Tibial nerve (tissue), 4 donors: ENCODE measurements at regions not wholly inside any gene's neighbourhood (a gene's known extent, or its start where the extent isn't known, plus 50 kb on each side); places are given as distances from the start of the nearest gene placed in this dataset.

Experiments
- DNase-seq, 2 donors: peaks; one replicate each; pipeline ENCODE4 v3.0.0-alpha.2; 2019; ENCODE audit warnings: low spot score in 2 of 2
- H3K27ac ChIP-seq, 4 donors: fragments of 200-600 bp; sonication (generic) in 3 of 4; one replicate each; pipeline ENCODE4 v1.5.1; 2017 to 2019; ENCODE audit warnings: mild to moderate bottlenecking in 1 of 4
- H3K27me3 ChIP-seq, 2 donors: fragments of 200-600 bp; sonication (generic) in 1 of 2; one replicate each; pipeline versions ENCODE4 v1.5.1 to v1.6.0; 2017 to 2019
- H3K36me3 ChIP-seq, 3 donors: fragments of 200-600 bp; sonication (generic); one replicate each; pipeline ENCODE4 v1.5.1; 2018 to 2019
- H3K4me1 ChIP-seq, 4 donors: fragments of 200-600 bp; sonication (generic) in 3 of 4; one replicate each; pipeline ENCODE4 v1.5.1; 2017 to 2019
- H3K4me3 ChIP-seq, 4 donors: fragments of 200-600 bp; sonication (generic) in 3 of 4; one replicate each; pipeline ENCODE4 v1.5.1; 2017 to 2019; ENCODE audit warnings: mild to moderate bottlenecking in 1 of 4, moderate library complexity in 1 of 4
- H3K9me3 ChIP-seq, 4 donors: fragments of 200-600 bp; sonication (generic) in 3 of 4; one replicate each; pipeline ENCODE4 v1.5.1; 2017 to 2019
- EP300 ChIP-seq, 2 donors: sonication (generic); formaldehyde crosslinking; IDR thresholded peaks; one replicate each; pipeline ENCODE4 v1.6.1; 2017; ENCODE audit warnings: antibody characterized with exemption in 2 of 2, mild to moderate bottlenecking in 1 of 2
- POLR2A ChIP-seq, 2 donors: fragments of 450-650 bp; IDR thresholded peaks; one replicate each; pipeline ENCODE4 v1.6.1; 2017; ENCODE audit warnings: antibody characterized with exemption in 2 of 2, mild to moderate bottlenecking in 2 of 2, moderate library complexity in 2 of 2
- WGBS, 2 donors: methylation state at CpG; one replicate each; pipeline ENCODE4 v1.1.5; 2018; 5-methylcytosine and 5-hydroxymethylcytosine counted together
- TF ChIP-seq, protein P1 (sequence below), 5 experiments: fragments of 200-600 bp in 3 of 5; fragments of 450-650 bp in 2 of 5; sonication (generic) in 3 of 5; IDR thresholded peaks; one replicate each; pipeline ENCODE4 v1.5.1; 2016 to 2019; ENCODE audit warnings: antibody characterized with exemption in 5 of 5, mild to moderate bottlenecking in 3 of 5, moderate library complexity in 2 of 5

- no peak for DNase-seq
- TF ChIP-seq, protein P1, sequence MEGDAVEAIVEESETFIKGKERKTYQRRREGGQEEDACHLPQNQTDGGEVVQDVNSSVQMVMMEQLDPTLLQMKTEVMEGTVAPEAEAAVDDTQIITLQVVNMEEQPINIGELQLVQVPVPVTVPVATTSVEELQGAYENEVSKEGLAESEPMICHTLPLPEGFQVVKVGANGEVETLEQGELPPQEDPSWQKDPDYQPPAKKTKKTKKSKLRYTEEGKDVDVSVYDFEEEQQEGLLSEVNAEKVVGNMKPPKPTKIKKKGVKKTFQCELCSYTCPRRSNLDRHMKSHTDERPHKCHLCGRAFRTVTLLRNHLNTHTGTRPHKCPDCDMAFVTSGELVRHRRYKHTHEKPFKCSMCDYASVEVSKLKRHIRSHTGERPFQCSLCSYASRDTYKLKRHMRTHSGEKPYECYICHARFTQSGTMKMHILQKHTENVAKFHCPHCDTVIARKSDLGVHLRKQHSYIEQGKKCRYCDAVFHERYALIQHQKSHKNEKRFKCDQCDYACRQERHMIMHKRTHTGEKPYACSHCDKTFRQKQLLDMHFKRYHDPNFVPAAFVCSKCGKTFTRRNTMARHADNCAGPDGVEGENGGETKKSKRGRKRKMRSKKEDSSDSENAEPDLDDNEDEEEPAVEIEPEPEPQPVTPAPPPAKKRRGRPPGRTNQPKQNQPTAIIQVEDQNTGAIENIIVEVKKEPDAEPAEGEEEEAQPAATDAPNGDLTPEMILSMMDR (IDR thresholded peaks at IDR 0.05), result no peak
- TF ChIP-seq POLR2A (IDR thresholded peaks at IDR 0.05), result no peak
- no peak for TF ChIP-seq EP300 (IDR thresholded peaks at IDR 0.05)
- Histone ChIP-seq H3K36me3 (no peaks in the 10 kb centered on the region), H3K4me3 (no peak overlapping the region), H3K9me3 (no peaks in the 10 kb centered on the region), H3K4me1 (peaks cover 0 to 4% (median 0%) of the 10 kb centered on the region in 4 donors), H3K27ac (no peak overlapping the region), H3K27me3 (no peaks in the 10 kb centered on the region)
- 88 to 92% methylated on average over 6 of the region's 6 CpGs for WGBS, 2 donors
Observed at GRCh38 chr11:134864968-134865305, 452.9 kb upstream of the B3GAT1 start.

DNA sequence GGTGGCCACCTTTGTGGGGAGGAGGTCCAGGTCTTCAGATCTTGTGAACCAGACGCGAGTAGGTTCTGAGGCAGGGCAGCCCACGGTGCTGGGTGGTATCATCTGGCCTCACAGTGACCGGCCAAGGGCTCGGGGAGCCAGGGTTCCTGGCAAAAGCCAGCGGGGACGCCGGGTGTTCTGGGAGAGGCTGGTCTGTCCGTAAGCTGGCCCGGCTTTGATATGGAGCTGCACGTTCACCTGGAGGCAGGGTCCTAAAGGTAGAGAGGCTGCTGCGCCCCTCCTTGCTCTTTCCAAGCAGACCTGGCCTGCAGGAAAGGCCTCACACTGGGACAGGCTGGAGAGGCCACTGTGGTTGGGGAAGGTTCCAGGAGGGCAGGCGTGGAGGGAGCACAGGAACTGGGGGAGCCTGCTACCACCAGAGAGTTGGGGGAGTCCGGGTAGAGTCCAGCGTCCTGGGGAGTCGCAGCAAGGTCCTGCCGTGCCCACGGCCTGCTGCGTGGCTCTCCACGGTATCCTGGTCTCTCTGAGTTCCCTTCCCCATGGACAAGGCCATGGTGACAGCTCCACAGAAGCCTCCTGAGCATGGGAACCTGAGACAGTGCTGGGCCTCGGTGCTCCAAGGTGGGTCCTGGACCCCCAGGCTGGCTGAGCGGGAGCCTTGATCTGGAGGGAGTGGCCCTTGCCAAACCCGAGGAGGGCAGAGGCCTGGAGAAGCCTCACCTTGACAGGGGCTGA is 452.4 kb upstream of the B3GAT1 start:
- Histone ChIP-seq H3K27me3 (no peaks in the 10 kb centered on the region), H3K27ac (no peak overlapping the region), H3K4me3 (no peak overlapping the region), H3K36me3 (no peaks in the 10 kb centered on the region), H3K9me3 (no peaks in the 10 kb centered on the region), H3K4me1 (peaks cover 0 to 4% (median 0%) of the 10 kb centered on the region in 4 donors)
- no peak for DNase-seq
- WGBS, 2 donors, result 91 to 95% methylated on average over 13 to 19 of the region's 23 CpGs
- TF ChIP-seq EP300 (IDR thresholded peaks at IDR 0.05) (no peak), POLR2A (IDR thresholded peaks at IDR 0.05) (no peak)

- no peaks in the 10 kb centered on the region for H3K27me3 ChIP-seq
- TF ChIP-seq, protein P1 (IDR thresholded peaks at IDR 0.05), result no peak
- TF ChIP-seq POLR2A (IDR thresholded peaks at IDR 0.05) (no peak), EP300 (IDR thresholded peaks at IDR 0.05) (no peak)
- H3K4me3 ChIP-seq, result no peak overlapping the region
- no peaks in the 10 kb centered on the region for H3K9me3 ChIP-seq
- no peak overlapping the region for H3K27ac ChIP-seq
- 70 to 100% methylated on average over 1 to 7 of the region's 9 CpGs for WGBS, 2 donors
- DNase-seq, result no peak
- no peaks in the 10 kb centered on the region for H3K36me3 ChIP-seq
- H3K4me1 ChIP-seq, result no peaks in the 10 kb centered on the region
Observed at GRCh38 chr11:134863294-134863693, 451.3 kb upstream of the B3GAT1 start.

DNA sequence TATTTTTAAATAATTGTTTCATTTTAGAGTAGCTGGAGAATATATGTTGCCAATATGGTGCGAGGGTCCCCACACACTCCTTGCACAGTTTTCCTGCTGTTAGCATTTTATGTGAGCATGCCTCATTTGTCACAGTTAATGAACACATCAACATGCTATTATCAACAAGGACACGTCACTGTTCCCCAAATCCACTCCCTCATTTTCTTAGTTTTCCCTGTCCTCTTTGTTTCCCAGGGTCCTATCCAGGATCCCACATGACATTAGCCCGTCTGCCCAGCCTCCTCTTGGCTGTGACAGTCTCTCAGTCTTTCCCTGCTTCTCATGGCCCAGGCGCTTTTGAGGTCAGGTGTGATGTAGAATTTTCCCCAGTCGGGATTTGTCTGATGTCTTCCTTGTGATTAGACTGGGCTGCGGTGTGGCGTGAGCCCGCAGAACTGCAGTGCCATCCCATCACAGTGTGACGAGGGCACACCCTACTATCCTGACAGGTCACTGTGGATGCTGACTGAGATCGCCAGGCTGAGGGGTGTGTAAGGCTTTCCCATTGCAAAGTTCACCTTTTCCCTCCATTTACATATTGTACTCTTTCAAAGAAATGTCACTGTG is 450.6 kb upstream of the B3GAT1 start:
- peaks cover 0 to 2% of the 10 kb centered on the region in 2 donors for H3K27me3 ChIP-seq
- no peaks in the 10 kb centered on the region for H3K36me3 ChIP-seq
- 65 to 69% methylated on average over 9 to 10 of the region's 10 CpGs for WGBS, 2 donors
- H3K27ac ChIP-seq, result no peak overlapping the region
- no peak for DNase-seq
- no peak overlapping the region for H3K4me3 ChIP-seq
- H3K4me1 ChIP-seq, result no peaks in the 10 kb centered on the region
- no peaks in the 10 kb centered on the region for H3K9me3 ChIP-seq
- TF ChIP-seq POLR2A (IDR thresholded peaks at IDR 0.05) (no peak), EP300 (IDR thresholded peaks at IDR 0.05) (no peak)
- TF ChIP-seq, protein P1 (IDR thresholded peaks at IDR 0.05), result no peak

- no peaks in the 10 kb centered on the region for H3K4me1 ChIP-seq
- H3K9me3 ChIP-seq, result no peaks in the 10 kb centered on the region
- H3K27me3 ChIP-seq, result peaks cover 0 to 3% of the 10 kb centered on the region in 2 donors
- no peak for TF ChIP-seq EP300 (IDR thresholded peaks at IDR 0.05)
- TF ChIP-seq, protein P1 (IDR thresholded peaks at IDR 0.05), result no peak
- TF ChIP-seq POLR2A (IDR thresholded peaks at IDR 0.05), result no peak
- 20 to 35% methylated on average over 5 of the region's 5 CpGs for WGBS, 2 donors
- no peak overlapping the region for H3K4me3 ChIP-seq
- H3K27ac ChIP-seq, result no peak overlapping the region
- DNase-seq, result no peak
- no peaks in the 10 kb centered on the region for H3K36me3 ChIP-seq
Observed at GRCh38 chr11:134862105-134862502, 450.1 kb upstream of the B3GAT1 start.
